Vagina (tissue), 2 donors: ENCODE measurements at regions not wholly inside any gene's neighbourhood (a gene's known extent, or its start where the extent isn't known, plus 50 kb on each side); places are given as distances from the start of the nearest gene placed in this dataset.
A peak's percentile ranks its signal among the peaks of the same experiment; 100 is the strongest.

Source experiments
- DNase-seq, 2 donors: peaks; one replicate each; pipeline ENCODE4 v3.0.0-alpha.2; 2017; ENCODE audit errors: extremely low spot score in 2 of 2
- H3K27ac ChIP-seq: fragments of 200-600 bp; sonication (generic); one replicate; pipeline ENCODE4 v1.5.1; 2019
- H3K27me3 ChIP-seq: fragments of 200-600 bp; sonication (generic); one replicate; pipeline ENCODE4 v1.5.1; 2019
- H3K36me3 ChIP-seq, 2 donors: fragments of 200-600 bp; sonication (generic); one replicate each; pipeline ENCODE4 v1.5.1; 2017 to 2019
- H3K4me1 ChIP-seq: fragments of 200-600 bp; sonication (generic); one replicate; pipeline ENCODE4 v1.5.1; 2019
- H3K4me3 ChIP-seq, 2 donors: fragments of 200-600 bp; sonication (generic); 1 replicate in 1 of 2; 2 replicates in 1 of 2; pipeline ENCODE4 v1.5.1; 2016 to 2019
- H3K9me3 ChIP-seq: fragments of 200-600 bp; sonication (generic); one replicate; pipeline ENCODE4 v1.5.1; 2019
- POLR2A ChIP-seq, 2 donors: fragments of 450-650 bp; IDR thresholded peaks; one replicate each; pipeline ENCODE4 v1.6.1; 2017; ENCODE audit warnings: antibody characterized with exemption in 2 of 2, mild to moderate bottlenecking in 2 of 2, moderate library complexity in 2 of 2
- POLR2AphosphoS5 ChIP-seq, 2 donors: sonication (generic); formaldehyde crosslinking; IDR thresholded peaks; one replicate each; pipeline ENCODE4 v1.9.0; 2017; ENCODE audit warnings: antibody characterized with exemption in 2 of 2, mild to moderate bottlenecking in 2 of 2, low read depth in 1 of 2; ENCODE audit not compliant: insufficient read depth in 1 of 2
- intact Hi-C: fragments of 100-400 bp; cut with DNase I; formaldehyde crosslinking; loops from one replicate; pipeline ENCODE4 v1.15.1; 2023
- TF ChIP-seq, protein P1 (sequence below), 3 experiments: fragments of 450-650 bp in 2 of 3; fragments of 200-600 bp in 1 of 3; sonication (generic) in 1 of 3; IDR thresholded peaks; one replicate each; pipeline ENCODE4 v1.5.1; 2017 to 2019; ENCODE audit warnings: antibody characterized with exemption in 3 of 3, mild to moderate bottlenecking in 2 of 3, moderate library complexity in 2 of 3

DNA sequence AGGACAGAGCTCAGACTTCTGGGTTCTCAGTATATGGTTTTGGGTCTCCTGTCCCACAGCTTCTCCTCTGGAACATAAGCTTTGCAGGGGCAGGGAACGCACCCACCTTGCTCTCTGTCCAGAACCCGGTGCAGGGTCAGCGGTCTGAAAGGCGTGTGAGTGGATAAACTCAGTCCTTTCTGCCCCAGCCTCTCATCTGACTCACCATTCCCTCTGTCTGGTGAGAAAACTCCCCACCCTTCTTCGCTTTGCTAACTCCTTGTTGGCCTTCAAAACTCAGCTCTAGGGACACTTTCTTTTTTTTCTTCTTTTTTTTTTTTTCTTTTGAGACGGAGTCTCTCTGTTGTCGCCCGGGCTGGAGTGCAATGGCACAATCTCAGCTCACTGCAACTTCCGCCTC, 68.9 kb upstream of the NUP50 start:
- H3K4me1 ChIP-seq, result peaks cover 6% of the 10 kb centered on the region
- no peak for TF ChIP-seq POLR2AphosphoS5 (IDR thresholded peaks at IDR 0.05; ENCODE audit: insufficient read depth in 1 of 2, low read depth in 1 of 2)
- TF ChIP-seq, protein P1, sequence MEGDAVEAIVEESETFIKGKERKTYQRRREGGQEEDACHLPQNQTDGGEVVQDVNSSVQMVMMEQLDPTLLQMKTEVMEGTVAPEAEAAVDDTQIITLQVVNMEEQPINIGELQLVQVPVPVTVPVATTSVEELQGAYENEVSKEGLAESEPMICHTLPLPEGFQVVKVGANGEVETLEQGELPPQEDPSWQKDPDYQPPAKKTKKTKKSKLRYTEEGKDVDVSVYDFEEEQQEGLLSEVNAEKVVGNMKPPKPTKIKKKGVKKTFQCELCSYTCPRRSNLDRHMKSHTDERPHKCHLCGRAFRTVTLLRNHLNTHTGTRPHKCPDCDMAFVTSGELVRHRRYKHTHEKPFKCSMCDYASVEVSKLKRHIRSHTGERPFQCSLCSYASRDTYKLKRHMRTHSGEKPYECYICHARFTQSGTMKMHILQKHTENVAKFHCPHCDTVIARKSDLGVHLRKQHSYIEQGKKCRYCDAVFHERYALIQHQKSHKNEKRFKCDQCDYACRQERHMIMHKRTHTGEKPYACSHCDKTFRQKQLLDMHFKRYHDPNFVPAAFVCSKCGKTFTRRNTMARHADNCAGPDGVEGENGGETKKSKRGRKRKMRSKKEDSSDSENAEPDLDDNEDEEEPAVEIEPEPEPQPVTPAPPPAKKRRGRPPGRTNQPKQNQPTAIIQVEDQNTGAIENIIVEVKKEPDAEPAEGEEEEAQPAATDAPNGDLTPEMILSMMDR (IDR thresholded peaks at IDR 0.05), result no peak
- TF ChIP-seq POLR2A (IDR thresholded peaks at IDR 0.05), result no peak
- H3K9me3 ChIP-seq, result no peaks in the 10 kb centered on the region
- DNase-seq, result no peak
- no peaks in the 10 kb centered on the region for H3K36me3 ChIP-seq
- H3K27ac ChIP-seq, result peak overlapping the region; percentile 36
- no peaks in the 10 kb centered on the region for H3K27me3 ChIP-seq
- intact Hi-C loops, result loop anchor here (10.0 kb wide), 1 partner anchor 270 kb away; no protein-coding TSS in a partner anchor
- H3K4me3 ChIP-seq, result no peak overlapping the region

DNA sequence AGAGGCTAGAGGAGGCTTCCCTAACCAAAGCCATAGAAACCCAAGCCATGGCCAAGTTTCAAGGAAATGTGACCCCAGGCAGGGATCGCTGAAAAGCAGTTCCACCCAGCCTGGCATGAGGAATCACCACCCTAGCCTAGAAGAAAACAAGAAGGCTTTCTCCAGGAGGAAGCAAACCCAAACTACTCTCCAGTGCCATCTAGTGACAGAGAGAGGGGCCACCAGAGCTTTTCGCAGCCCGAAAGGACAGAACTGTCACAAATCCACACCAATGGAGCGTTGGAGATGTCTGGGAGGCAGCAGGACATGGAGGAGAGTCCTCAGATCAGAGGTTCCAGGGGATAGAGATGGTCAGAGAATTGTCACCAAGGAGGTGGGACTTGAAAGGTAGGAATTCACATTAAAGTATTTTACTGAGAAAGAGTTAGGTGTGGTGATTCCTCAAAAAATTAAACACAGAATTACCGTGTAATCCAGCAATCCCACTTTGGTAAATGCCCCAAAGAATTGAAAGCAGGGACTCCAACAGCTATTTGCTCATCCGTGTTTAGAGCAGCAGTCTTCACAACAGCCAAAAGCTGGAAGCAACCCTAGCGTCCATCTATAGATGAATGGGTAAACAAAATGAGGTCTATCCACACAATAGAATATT, 67.3 kb upstream of the NUP50 start:
- Histone ChIP-seq H3K4me3 (no peak overlapping the region), H3K36me3 (no peaks in the 10 kb centered on the region), H3K27ac (no peak overlapping the region), H3K27me3 (no peaks in the 10 kb centered on the region), H3K9me3 (no peaks in the 10 kb centered on the region), H3K4me1 (peaks cover 6% of the 10 kb centered on the region)
- TF ChIP-seq POLR2A (IDR thresholded peaks at IDR 0.05), result no peak
- TF ChIP-seq, protein P1 (IDR thresholded peaks at IDR 0.05), result peak in 2 of 3 experiments; percentile 59 to 69
- DNase-seq, result no peak
- intact Hi-C loops, result loop anchor here (10.0 kb wide), 1 partner anchor 272 kb away; no protein-coding TSS in a partner anchor

DNA sequence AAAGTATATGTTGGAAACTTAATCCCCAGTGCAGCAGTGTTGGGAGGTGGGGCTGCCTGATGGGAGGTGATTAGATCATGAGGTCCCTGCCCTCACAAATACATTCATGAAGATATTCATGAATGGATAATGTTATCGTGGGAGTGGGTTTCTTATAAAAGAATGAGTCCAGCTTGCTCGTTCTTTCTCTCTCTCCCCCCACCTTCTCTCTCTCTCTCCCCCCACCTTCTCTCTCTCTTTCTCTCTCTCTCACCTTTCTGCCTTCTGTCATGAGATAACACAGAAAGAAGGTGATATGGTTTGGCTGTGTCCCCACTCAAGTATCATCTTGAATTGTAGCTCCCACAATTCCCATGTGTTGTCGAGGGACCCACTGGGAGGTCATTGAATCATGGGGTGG, 66.7 kb upstream of the NUP50 start:
- Histone ChIP-seq H3K4me3 (no peak overlapping the region), H3K27me3 (no peaks in the 10 kb centered on the region), H3K4me1 (peaks cover 6% of the 10 kb centered on the region), H3K36me3 (no peaks in the 10 kb centered on the region), H3K27ac (no peak overlapping the region), H3K9me3 (no peaks in the 10 kb centered on the region)
- intact Hi-C loops, result loop anchor here (10.0 kb wide), 1 partner anchor 272 kb away; no protein-coding TSS in a partner anchor
- no peak for DNase-seq
- TF ChIP-seq POLR2A (IDR thresholded peaks at IDR 0.05), result no peak
- TF ChIP-seq, protein P1 (IDR thresholded peaks at IDR 0.05), result no peak
- TF ChIP-seq POLR2AphosphoS5 (IDR thresholded peaks at IDR 0.05; ENCODE audit: insufficient read depth in 1 of 2, low read depth in 1 of 2), result no peak

DNA sequence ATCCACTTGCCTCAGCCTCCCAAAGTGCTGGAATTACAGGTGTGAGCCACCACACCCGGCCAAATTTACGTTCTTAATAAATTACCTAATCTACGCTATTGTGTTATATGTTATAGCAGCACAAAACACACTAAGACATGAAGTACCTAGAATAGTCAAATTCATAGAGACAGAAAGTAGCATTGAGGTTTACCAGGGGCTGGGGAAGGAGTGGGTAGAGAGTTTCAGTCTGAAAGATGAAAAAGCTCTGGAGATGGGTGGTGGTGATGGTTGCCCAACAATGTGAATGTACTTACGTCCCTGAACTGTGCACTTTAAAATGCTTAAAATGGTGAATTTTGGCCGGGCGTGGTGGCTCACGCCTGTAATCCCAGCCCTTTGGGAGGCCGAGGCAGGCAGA, 65.7 kb upstream of the NUP50 start:
- Histone ChIP-seq H3K27ac (no peak overlapping the region), H3K36me3 (no peaks in the 10 kb centered on the region), H3K9me3 (no peaks in the 10 kb centered on the region), H3K27me3 (no peaks in the 10 kb centered on the region), H3K4me3 (no peak overlapping the region), H3K4me1 (peaks cover 6% of the 10 kb centered on the region)
- TF ChIP-seq POLR2A (IDR thresholded peaks at IDR 0.05) (no peak), POLR2AphosphoS5 (IDR thresholded peaks at IDR 0.05; ENCODE audit: insufficient read depth in 1 of 2, low read depth in 1 of 2) (no peak)
- TF ChIP-seq, protein P1 (IDR thresholded peaks at IDR 0.05), result no peak
- intact Hi-C loops, result loop anchor here (10.0 kb wide), 1 partner anchor 273 kb away; no protein-coding TSS in a partner anchor
- no peak for DNase-seq

DNA sequence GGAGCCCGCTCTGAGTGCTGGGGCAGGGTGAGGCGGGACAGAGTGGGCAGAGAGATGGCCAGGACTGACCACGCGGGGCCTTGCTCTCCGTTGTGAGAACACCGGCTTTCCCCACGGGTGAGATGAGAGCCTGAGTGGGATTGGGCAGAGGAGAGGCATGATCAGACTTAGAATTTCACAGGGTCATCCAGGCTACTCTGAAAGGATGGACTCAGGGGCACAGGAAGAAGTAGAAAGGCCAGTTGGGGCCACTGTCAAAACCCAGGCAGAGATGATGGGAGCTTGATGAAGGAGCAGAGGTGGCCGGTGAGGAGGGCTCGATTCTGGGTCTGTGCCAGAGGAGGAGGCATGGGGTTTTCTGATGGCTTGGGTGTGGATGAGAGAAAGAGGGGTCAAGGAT, 63.8 kb upstream of the NUP50 start:
- intact Hi-C loops, result loop anchor here (10.0 kb wide), 1 partner anchor 275 kb away; no protein-coding TSS in a partner anchor
- Histone ChIP-seq H3K9me3 (no peaks in the 10 kb centered on the region), H3K4me1 (peaks cover 4% of the 10 kb centered on the region), H3K4me3 (no peak overlapping the region), H3K27me3 (no peaks in the 10 kb centered on the region), H3K36me3 (no peaks in the 10 kb centered on the region), H3K27ac (no peak overlapping the region)
- TF ChIP-seq POLR2A (IDR thresholded peaks at IDR 0.05) (no peak), POLR2AphosphoS5 (IDR thresholded peaks at IDR 0.05; ENCODE audit: insufficient read depth in 1 of 2, low read depth in 1 of 2) (no peak)
- TF ChIP-seq, protein P1 (IDR thresholded peaks at IDR 0.05), result no peak
- DNase-seq, result no peak
